ENCODE measurements at regions not wholly inside any gene's neighbourhood (a gene's known extent, or its start where the extent isn't known, plus 50 kb on each side); places are given as distances from the start of the nearest gene placed in this dataset.

- H3K36me3 ChIP-seq (ENCODE audit: control insufficient read depth, insufficient read depth, low read length) = no peaks in the 10 kb centered on the region
- no peak overlapping the region for H3K27ac ChIP-seq (ENCODE audit: insufficient read depth, low read length, poor library complexity, severe bottlenecking)
- DNase-seq (no peak), ATAC-seq (ENCODE audit: low read depth in 2 of 2) (no peak)
- H3K9me3 Mint-ChIP-seq = peaks cover 1 to 18% (median 7%) of the 10 kb centered on the region in 7 donors
- no peak overlapping the region for H3K4me3 Mint-ChIP-seq
- no peaks in the 10 kb centered on the region for H3K36me3 Mint-ChIP-seq
- no peaks in the 10 kb centered on the region for H3K27me3 ChIP-seq (ENCODE audit: control insufficient read depth, insufficient read depth, low read length)
- H3K4me1 ChIP-seq (ENCODE audit: control insufficient read depth, insufficient read depth, low read length, poor library complexity, severe bottlenecking) = no peaks in the 10 kb centered on the region
- H3K4me3 ChIP-seq (ENCODE audit: low read depth, low read length) = no peak overlapping the region
- no peaks in the 10 kb centered on the region for H3K4me1 Mint-ChIP-seq
- peaks cover 0 to 1% of the 10 kb centered on the region in 2 experiments for H3K9me3 ChIP-seq (ENCODE audit: control insufficient read depth in 2 of 2, low read length in 2 of 2)
- H3K27ac Mint-ChIP-seq = no peak overlapping the region
- H3K27me3 Mint-ChIP-seq = no peaks in the 10 kb centered on the region
Observed at GRCh38 chr5:85170183-85170582, 785.5 kb upstream of the EDIL3 start.

GRCh38 chr5:85173469-85173868, 788.8 kb upstream of the EDIL3 start:
- Histone ChIP-seq H3K27ac (ENCODE audit: insufficient read depth, low read length, poor library complexity, severe bottlenecking) (no peak overlapping the region), H3K27me3 (ENCODE audit: control insufficient read depth, insufficient read depth, low read length) (no peaks in the 10 kb centered on the region), H3K4me3 (ENCODE audit: low read depth, low read length) (no peak overlapping the region), H3K36me3 (ENCODE audit: control insufficient read depth, insufficient read depth, low read length) (no peaks in the 10 kb centered on the region), H3K4me1 (ENCODE audit: control insufficient read depth, insufficient read depth, low read length, poor library complexity, severe bottlenecking) (no peaks in the 10 kb centered on the region), H3K9me3 (ENCODE audit: control insufficient read depth in 2 of 2, low read length in 2 of 2) (peaks cover 0 to 3% of the 10 kb centered on the region in 2 experiments)
- ATAC-seq (ENCODE audit: low read depth in 2 of 2) (no peak), DNase-seq (no peak)
- Mint-ChIP-seq H3K27ac (no peak overlapping the region), H3K9me3 (peaks cover 0 to 10% (median 4%) of the 10 kb centered on the region in 7 donors), H3K27me3 (no peaks in the 10 kb centered on the region), H3K4me1 (no peaks in the 10 kb centered on the region), H3K36me3 (no peaks in the 10 kb centered on the region), H3K4me3 (no peak overlapping the region)

- Histone ChIP-seq H3K27ac (ENCODE audit: insufficient read depth, low read length, poor library complexity, severe bottlenecking) (no peak overlapping the region), H3K4me3 (ENCODE audit: low read depth, low read length) (no peak overlapping the region), H3K4me1 (ENCODE audit: control insufficient read depth, insufficient read depth, low read length, poor library complexity, severe bottlenecking) (no peaks in the 10 kb centered on the region), H3K9me3 (ENCODE audit: control insufficient read depth in 2 of 2, low read length in 2 of 2) (no peaks in the 10 kb centered on the region), H3K36me3 (ENCODE audit: control insufficient read depth, insufficient read depth, low read length) (no peaks in the 10 kb centered on the region), H3K27me3 (ENCODE audit: control insufficient read depth, insufficient read depth, low read length) (no peaks in the 10 kb centered on the region)
- no peaks in the 10 kb centered on the region for H3K4me1 Mint-ChIP-seq
- no peaks in the 10 kb centered on the region for H3K36me3 Mint-ChIP-seq
- peaks cover 8% of the 10 kb centered on the region for H3K27me3 Mint-ChIP-seq
- DNase-seq = no peak
- ATAC-seq (ENCODE audit: low read depth in 2 of 2) = no peak
- H3K4me3 Mint-ChIP-seq = no peak overlapping the region
- peaks cover 0 to 14% (median 3%) of the 10 kb centered on the region in 7 donors for H3K9me3 Mint-ChIP-seq
- H3K27ac Mint-ChIP-seq = no peak overlapping the region
Observed at GRCh38 chr5:85182344-85182743, 797.7 kb upstream of the EDIL3 start.

- H3K27ac ChIP-seq (ENCODE audit: insufficient read depth, low read length, poor library complexity, severe bottlenecking) = no peak overlapping the region
- ATAC-seq (ENCODE audit: low read depth in 2 of 2) (no peak), DNase-seq (no peak)
- no peaks in the 10 kb centered on the region for H3K4me1 ChIP-seq (ENCODE audit: control insufficient read depth, insufficient read depth, low read length, poor library complexity, severe bottlenecking)
- no peaks in the 10 kb centered on the region for H3K4me1 Mint-ChIP-seq
- no peaks in the 10 kb centered on the region for H3K27me3 ChIP-seq (ENCODE audit: control insufficient read depth, insufficient read depth, low read length)
- no peaks in the 10 kb centered on the region for H3K9me3 ChIP-seq (ENCODE audit: control insufficient read depth in 2 of 2, low read length in 2 of 2)
- peaks cover 0 to 29% (median 8%) of the 10 kb centered on the region in 7 donors for H3K9me3 Mint-ChIP-seq
- no peak overlapping the region for H3K4me3 ChIP-seq (ENCODE audit: low read depth, low read length)
- no peaks in the 10 kb centered on the region for H3K36me3 Mint-ChIP-seq
- no peaks in the 10 kb centered on the region for H3K36me3 ChIP-seq (ENCODE audit: control insufficient read depth, insufficient read depth, low read length)
- H3K27me3 Mint-ChIP-seq = no peaks in the 10 kb centered on the region
- no peak overlapping the region for H3K27ac Mint-ChIP-seq
- H3K4me3 Mint-ChIP-seq = no peak overlapping the region
Observed at GRCh38 chr5:85204289-85204688, 819.6 kb upstream of the EDIL3 start.

- Mint-ChIP-seq H3K9me3 (peaks cover under 1 to 29% (median 8%) of the 10 kb centered on the region in 7 donors), H3K4me1 (no peaks in the 10 kb centered on the region), H3K27ac (no peak overlapping the region), H3K4me3 (no peak overlapping the region), H3K27me3 (no peaks in the 10 kb centered on the region), H3K36me3 (no peaks in the 10 kb centered on the region)
- Histone ChIP-seq H3K4me3 (ENCODE audit: low read depth, low read length) (no peak overlapping the region), H3K27me3 (ENCODE audit: control insufficient read depth, insufficient read depth, low read length) (no peaks in the 10 kb centered on the region), H3K27ac (ENCODE audit: insufficient read depth, low read length, poor library complexity, severe bottlenecking) (no peak overlapping the region), H3K36me3 (ENCODE audit: control insufficient read depth, insufficient read depth, low read length) (no peaks in the 10 kb centered on the region), H3K9me3 (ENCODE audit: control insufficient read depth in 2 of 2, low read length in 2 of 2) (no peaks in the 10 kb centered on the region), H3K4me1 (ENCODE audit: control insufficient read depth, insufficient read depth, low read length, poor library complexity, severe bottlenecking) (no peaks in the 10 kb centered on the region)
- ATAC-seq (ENCODE audit: low read depth in 2 of 2) (no peak), DNase-seq (no peak)
Observed at GRCh38 chr5:85205430-85205829, 820.8 kb upstream of the EDIL3 start.

- Mint-ChIP-seq H3K36me3 (no peaks in the 10 kb centered on the region), H3K4me1 (no peaks in the 10 kb centered on the region), H3K4me3 (no peak overlapping the region), H3K9me3 (peaks cover 0 to 17% (median 5%) of the 10 kb centered on the region in 7 donors), H3K27me3 (no peaks in the 10 kb centered on the region), H3K27ac (no peak overlapping the region)
- Histone ChIP-seq H3K4me3 (ENCODE audit: low read depth, low read length) (no peak overlapping the region), H3K36me3 (ENCODE audit: control insufficient read depth, insufficient read depth, low read length) (no peaks in the 10 kb centered on the region), H3K27me3 (ENCODE audit: control insufficient read depth, insufficient read depth, low read length) (no peaks in the 10 kb centered on the region), H3K27ac (ENCODE audit: insufficient read depth, low read length, poor library complexity, severe bottlenecking) (no peak overlapping the region), H3K9me3 (ENCODE audit: control insufficient read depth in 2 of 2, low read length in 2 of 2) (no peaks in the 10 kb centered on the region), H3K4me1 (ENCODE audit: control insufficient read depth, insufficient read depth, low read length, poor library complexity, severe bottlenecking) (no peaks in the 10 kb centered on the region)
- ATAC-seq (ENCODE audit: low read depth in 2 of 2) (no peak), DNase-seq (no peak)
Observed at GRCh38 chr5:85225388-85225787, 840.7 kb upstream of the EDIL3 start.

GRCh38 chr5:85249204-85249603, 864.5 kb upstream of the EDIL3 start:
- Histone ChIP-seq H3K9me3 (ENCODE audit: control insufficient read depth in 2 of 2, low read length in 2 of 2) (peaks cover 4 to 10% of the 10 kb centered on the region in 2 experiments), H3K4me1 (ENCODE audit: control insufficient read depth, insufficient read depth, low read length, poor library complexity, severe bottlenecking) (no peaks in the 10 kb centered on the region), H3K27ac (ENCODE audit: insufficient read depth, low read length, poor library complexity, severe bottlenecking) (no peak overlapping the region), H3K36me3 (ENCODE audit: control insufficient read depth, insufficient read depth, low read length) (no peaks in the 10 kb centered on the region), H3K4me3 (ENCODE audit: low read depth, low read length) (no peak overlapping the region), H3K27me3 (ENCODE audit: control insufficient read depth, insufficient read depth, low read length) (no peaks in the 10 kb centered on the region)
- Mint-ChIP-seq H3K9me3 (peaks cover 0 to 18% (median 5%) of the 10 kb centered on the region in 7 donors), H3K36me3 (no peaks in the 10 kb centered on the region), H3K4me1 (no peaks in the 10 kb centered on the region), H3K27me3 (no peaks in the 10 kb centered on the region), H3K4me3 (no peak overlapping the region), H3K27ac (no peak overlapping the region)
- DNase-seq = no peak
- no peak for ATAC-seq (ENCODE audit: low read depth in 2 of 2)

- H3K27ac ChIP-seq (ENCODE audit: insufficient read depth, low read length, poor library complexity, severe bottlenecking) = no peak overlapping the region
- no peaks in the 10 kb centered on the region for H3K27me3 ChIP-seq (ENCODE audit: control insufficient read depth, insufficient read depth, low read length)
- Mint-ChIP-seq H3K9me3 (peaks cover 0 to 5% (median 2%) of the 10 kb centered on the region in 7 donors), H3K4me1 (no peaks in the 10 kb centered on the region), H3K4me3 (no peak overlapping the region), H3K36me3 (no peaks in the 10 kb centered on the region), H3K27ac (no peak overlapping the region), H3K27me3 (no peaks in the 10 kb centered on the region)
- no peak overlapping the region for H3K4me3 ChIP-seq (ENCODE audit: low read depth, low read length)
- peaks cover 0 to 5% of the 10 kb centered on the region in 2 experiments for H3K9me3 ChIP-seq (ENCODE audit: control insufficient read depth in 2 of 2, low read length in 2 of 2)
- H3K36me3 ChIP-seq (ENCODE audit: control insufficient read depth, insufficient read depth, low read length) = no peaks in the 10 kb centered on the region
- ATAC-seq (ENCODE audit: low read depth in 2 of 2) = no peak
- no peak for DNase-seq
- no peaks in the 10 kb centered on the region for H3K4me1 ChIP-seq (ENCODE audit: control insufficient read depth, insufficient read depth, low read length, poor library complexity, severe bottlenecking)
Observed at GRCh38 chr5:85263125-85263524, 878.4 kb upstream of the EDIL3 start.
